Gastroesophageal sphincter (tissue), 4 donors: ENCODE measurements at regions not wholly inside any gene's neighbourhood (a gene's known extent, or its start where the extent isn't known, plus 50 kb on each side); places are given as distances from the start of the nearest gene placed in this dataset.

Experiments
- ATAC-seq: fragments of 150-250 bp; one replicate; pipeline ENCODE4 v1.9.1; 2016; ENCODE audit warnings: mild to moderate bottlenecking, moderate library complexity
- H3K27ac ChIP-seq, 4 donors: fragments of 200-600 bp; sonication (generic) in 3 of 4; 1 replicate in 3 of 4; 2 replicates in 1 of 4; pipeline ENCODE4 v1.5.1; 2016 to 2019
- H3K27me3 ChIP-seq: fragments of 200-600 bp; sonication (generic); one replicate; pipeline ENCODE4 v1.5.1; 2019
- H3K36me3 ChIP-seq, 2 donors: fragments of 200-600 bp; sonication (generic); one replicate each; pipeline ENCODE4 v1.5.1; 2019; ENCODE audit warnings: control low read depth in 1 of 2
- H3K4me1 ChIP-seq, 3 donors: fragments of 200-600 bp; sonication (generic); 1 replicate in 2 of 3; 2 replicates in 1 of 3; pipeline ENCODE4 v1.5.1; 2016 to 2019; ENCODE audit warnings: control low read depth in 2 of 3
- H3K4me3 ChIP-seq, 2 donors: fragments of 200-600 bp; sonication (generic); one replicate each; pipeline ENCODE4 v1.5.1; 2019; ENCODE audit warnings: mild to moderate bottlenecking in 1 of 2, moderate library complexity in 1 of 2
- H3K9me3 ChIP-seq, 3 donors: fragments of 200-600 bp; sonication (generic); one replicate each; pipeline ENCODE4 v1.5.1; 2017 to 2019; ENCODE audit warnings: control low read depth in 2 of 3
- CTCF ChIP-seq, 4 experiments: fragments of 200-600 bp in 2 of 4; fragments of 450-650 bp in 2 of 4; sonication (generic) in 1 of 4; IDR thresholded peaks; one replicate each; pipeline ENCODE4 v1.5.1; 2017 to 2019; ENCODE audit warnings: antibody characterized with exemption in 4 of 4, mild to moderate bottlenecking in 2 of 4, moderate library complexity in 2 of 4
- EP300 ChIP-seq: sonication (generic); formaldehyde crosslinking; IDR thresholded peaks from one replicate; pipeline ENCODE4 v1.6.1; 2017; ENCODE audit warnings: antibody characterized with exemption, mild to moderate bottlenecking
- POLR2A ChIP-seq, 2 donors: fragments of 450-650 bp; IDR thresholded peaks; one replicate each; pipeline ENCODE4 v1.6.1; 2017; ENCODE audit warnings: antibody characterized with exemption in 2 of 2, mild to moderate bottlenecking in 2 of 2, moderate library complexity in 1 of 2
- POLR2AphosphoS5 ChIP-seq: sonication (generic); formaldehyde crosslinking; IDR thresholded peaks from one replicate; pipeline ENCODE4 v1.6.1; 2017; ENCODE audit warnings: antibody characterized with exemption
- WGBS, 2 donors: methylation state at CpG; one replicate each; pipeline ENCODE4 v1.1.5; 2018; ENCODE audit warnings: low coverage in 1 of 2; 5-methylcytosine and 5-hydroxymethylcytosine counted together

GRCh38 chr10:4035599-4035945 is 250.6 kb upstream of the KLF6 start:
- 75 to 83% methylated on average over 3 of the region's 3 CpGs for WGBS, 2 donors

GRCh38 chr10:4034907-4035598 is 250.0 kb upstream of the KLF6 start:
- no peaks in the 10 kb centered on the region for H3K36me3 ChIP-seq
- WGBS, 2 donors, result 22 to 45% methylated on average over 8 to 15 of the region's 15 CpGs
- H3K9me3 ChIP-seq, result no peaks in the 10 kb centered on the region
- peak overlapping the region; percentile 41 to 81 (median 62) for H3K27ac ChIP-seq
- TF ChIP-seq CTCF (IDR thresholded peaks at IDR 0.05), result no peak
- no peak for TF ChIP-seq POLR2AphosphoS5
- no peak for TF ChIP-seq EP300
- TF ChIP-seq POLR2A (IDR thresholded peaks at IDR 0.05), result no peak
- H3K4me1 ChIP-seq, result peaks cover 0 to 8% (median 0%) of the 10 kb centered on the region in 3 donors
- peak; percentile 46 for ATAC-seq
- H3K27me3 ChIP-seq, result no peaks in the 10 kb centered on the region
- H3K4me3 ChIP-seq, result peak overlapping the region; percentile 32 to 36

More at GRCh38 chr10:4035599-4035945, 250.6 kb upstream of the KLF6 start:
- peaks cover 0 to 2% (median 0%) of the 10 kb centered on the region in 3 donors for H3K9me3 ChIP-seq
- TF ChIP-seq POLR2A (IDR thresholded peaks at IDR 0.05) (no peak), POLR2AphosphoS5 (no peak), EP300 (no peak), CTCF (IDR thresholded peaks at IDR 0.05) (no peak)
- peak overlapping the region in 1 of 2 donors; percentile 36 for H3K4me3 ChIP-seq
- peaks cover 0 to 8% (median 0%) of the 10 kb centered on the region in 3 donors for H3K4me1 ChIP-seq
- peak overlapping the region in 3 of 4 donors; percentile 57 to 81 (median 68) for H3K27ac ChIP-seq
- no peaks in the 10 kb centered on the region for H3K27me3 ChIP-seq
- no peak for ATAC-seq
- H3K36me3 ChIP-seq, result no peaks in the 10 kb centered on the region

GRCh38 chr10:4033341-4033896 is 248.4 kb upstream of the KLF6 start:
- 68 to 94% methylated on average over 2 to 5 of the region's 8 CpGs for WGBS, 2 donors
- H3K9me3 ChIP-seq, result no peaks in the 10 kb centered on the region
- no peak for ATAC-seq

GRCh38 chr10:4029866-4030265 is 244.9 kb upstream of the KLF6 start:
- Histone ChIP-seq H3K27ac (no peak overlapping the region), H3K36me3 (no peaks in the 10 kb centered on the region), H3K27me3 (no peaks in the 10 kb centered on the region), H3K4me1 (peaks cover 0 to 8% (median 0%) of the 10 kb centered on the region in 3 donors), H3K9me3 (no peaks in the 10 kb centered on the region), H3K4me3 (no peak overlapping the region)
- no peak for ATAC-seq
- TF ChIP-seq POLR2AphosphoS5 (no peak), EP300 (no peak), POLR2A (IDR thresholded peaks at IDR 0.05) (no peak), CTCF (IDR thresholded peaks at IDR 0.05) (no peak)
- WGBS, 2 donors, result 98% methylated on average over 6 to 8 of the region's 8 CpGs

More at GRCh38 chr10:4033341-4033896, 248.4 kb upstream of the KLF6 start:
- no peak for TF ChIP-seq POLR2A (IDR thresholded peaks at IDR 0.05)
- no peak for TF ChIP-seq CTCF (IDR thresholded peaks at IDR 0.05)
- TF ChIP-seq EP300, result no peak
- TF ChIP-seq POLR2AphosphoS5, result no peak
- Histone ChIP-seq H3K27ac (peak overlapping the region in 1 of 4 donors; percentile 81), H3K4me3 (no peak overlapping the region), H3K36me3 (no peaks in the 10 kb centered on the region), H3K4me1 (peaks cover 0 to 8% (median 0%) of the 10 kb centered on the region in 3 donors), H3K27me3 (no peaks in the 10 kb centered on the region)
